HEK293 (cell line): ENCODE measurements at regions not wholly inside any gene's neighbourhood (a gene's known extent, or its start where the extent isn't known, plus 50 kb on each side); places are given as distances from the start of the nearest gene placed in this dataset.

Source experiments
- CTCF ChIA-PET: fragments of 350-600 bp; formaldehyde crosslinking; extraction: SDS; loops from one replicate; lab custom pipeline; 2021; ENCODE audit warnings: antibody characterized with exemption; lab: Yijun Ruan, JAX
- POLR2A ChIA-PET: fragments of 300-600 bp; formaldehyde crosslinking; extraction: SDS; loops from one replicate; lab custom pipeline; 2020; ENCODE audit warnings: antibody characterized with exemption, inconsistent platforms; lab: Yijun Ruan, JAX
- H3K27ac ChIP-seq: fragments of 200-500 bp; sonication (Bioruptor generic); 2 replicates; pipeline ENCODE4 v1.5.1; 2014; ENCODE audit warnings: low read depth, low read length, control low read depth, inconsistent platforms; ENCODE audit errors: extremely low read depth
- H3K36me3 ChIP-seq, 2 experiments: fragments of 200-500 bp in 1 of 2; sonication (Bioruptor generic) in 1 of 2; 1 replicate in 1 of 2; 2 replicates in 1 of 2; pipeline ENCODE4 v1.5.1; 2014 to 2017; ENCODE audit warnings: inconsistent platforms in 2 of 2, low read length in 2 of 2; ENCODE audit not compliant: control insufficient read depth in 2 of 2, insufficient read depth in 1 of 2
- H3K4me1 ChIP-seq: fragments of 200-500 bp; sonication (Bioruptor generic); 2 replicates; pipeline ENCODE4 v1.5.1; 2014; ENCODE audit warnings: mild to moderate bottlenecking, low read length, inconsistent platforms; ENCODE audit not compliant: control insufficient read depth, insufficient read depth
- H3K4me3 ChIP-seq: 2 replicates; pipeline ENCODE4 v1.5.1; 2011; ENCODE audit warnings: low read depth, mild to moderate bottlenecking, control low read depth, low read length, moderate library complexity
- H3K9me3 ChIP-seq: fragments of 200-500 bp; sonication (Bioruptor generic); 2 replicates; pipeline ENCODE4 v1.5.1; 2014; ENCODE audit warnings: low read depth, low read length, inconsistent platforms; ENCODE audit not compliant: control insufficient read depth, insufficient read depth
- HOXA7 ChIP-seq: sonication (generic); formaldehyde crosslinking; IDR thresholded peaks from 2 replicates; pipeline ENCODE4 v1.8.1; 2022; ENCODE audit warnings: missing genetic modification reagents, borderline replicate concordance
- OSR2 ChIP-seq: fragments of 450-650 bp; formaldehyde crosslinking; IDR thresholded peaks from 2 replicates; pipeline ENCODE4 v1.5.1; 2016; ENCODE audit warnings: missing biosample characterization, missing genetic modification characterization
- SCRT1 ChIP-seq: fragments of 450-650 bp; formaldehyde crosslinking; IDR thresholded peaks from 2 replicates; pipeline ENCODE4 v1.5.1; 2016; ENCODE audit warnings: missing biosample characterization, missing genetic modification characterization, borderline replicate concordance
- ZBTB7A ChIP-seq: fragments of 450-650 bp; formaldehyde crosslinking; IDR thresholded peaks from 2 replicates; pipeline ENCODE4 v1.5.1; 2016; ENCODE audit warnings: low read depth, missing biosample characterization, missing genetic modification characterization
- ZEB2 ChIP-seq: fragments of 450-650 bp; formaldehyde crosslinking; IDR thresholded peaks from 2 replicates; pipeline ENCODE4 v1.5.1; 2016; ENCODE audit warnings: missing biosample characterization, missing genetic modification characterization
- ZFP69B ChIP-seq: fragments of 450-650 bp; formaldehyde crosslinking; IDR thresholded peaks from 2 replicates; pipeline ENCODE4 v1.5.1; 2016; ENCODE audit warnings: missing biosample characterization, missing genetic modification characterization
- ZIC2 ChIP-seq: fragments of 450-650 bp; formaldehyde crosslinking; IDR thresholded peaks from 2 replicates; pipeline ENCODE4 v1.5.1; 2016; ENCODE audit warnings: missing biosample characterization, missing genetic modification characterization
- ZNF544 ChIP-seq: fragments of 450-650 bp; formaldehyde crosslinking; IDR thresholded peaks from 2 replicates; pipeline ENCODE4 v1.5.0; 2017; ENCODE audit warnings: missing biosample characterization, missing genetic modification characterization
- ZNF585B ChIP-seq: fragments of 450-650 bp; formaldehyde crosslinking; IDR thresholded peaks from 2 replicates; pipeline ENCODE4 v1.5.1; 2016; ENCODE audit warnings: missing biosample characterization, missing genetic modification characterization
- ZNF707 ChIP-seq: fragments of 450-650 bp; formaldehyde crosslinking; IDR thresholded peaks from 2 replicates; pipeline ENCODE4 v1.5.1; 2016; ENCODE audit warnings: missing biosample characterization, missing genetic modification characterization
- ZNF843 ChIP-seq: fragments of 450-650 bp; formaldehyde crosslinking; IDR thresholded peaks from 2 replicates; pipeline ENCODE4 v1.5.1; 2016; ENCODE audit warnings: missing biosample characterization, missing genetic modification characterization
- ZSCAN16 ChIP-seq: fragments of 450-650 bp; formaldehyde crosslinking; IDR thresholded peaks from 2 replicates; pipeline ENCODE4 v1.5.1; 2016; ENCODE audit warnings: missing biosample characterization, missing genetic modification characterization
- ZSCAN23 ChIP-seq: fragments of 450-650 bp; formaldehyde crosslinking; IDR thresholded peaks from 2 replicates; pipeline ENCODE4 v1.5.1; 2016; ENCODE audit warnings: missing biosample characterization, missing genetic modification characterization
- TF ChIP-seq, protein P1 (sequence below): fragments of 450-650 bp; formaldehyde crosslinking; IDR thresholded peaks from 2 replicates; pipeline ENCODE4 v1.5.1; 2016; ENCODE audit warnings: missing biosample characterization, missing genetic modification characterization
- TF ChIP-seq, protein P2 (sequence below): fragments of 450-650 bp; formaldehyde crosslinking; conservative IDR thresholded peaks from 2 replicates; pipeline ENCODE4 v1.5.1; 2016; ENCODE audit warnings: low read depth, missing biosample characterization, missing genetic modification characterization
- TF ChIP-seq, protein P3 (sequence below): fragments of 450-650 bp; formaldehyde crosslinking; IDR thresholded peaks from 2 replicates; pipeline ENCODE4 v1.5.1; 2016; ENCODE audit warnings: missing biosample characterization, missing genetic modification characterization

DNA sequence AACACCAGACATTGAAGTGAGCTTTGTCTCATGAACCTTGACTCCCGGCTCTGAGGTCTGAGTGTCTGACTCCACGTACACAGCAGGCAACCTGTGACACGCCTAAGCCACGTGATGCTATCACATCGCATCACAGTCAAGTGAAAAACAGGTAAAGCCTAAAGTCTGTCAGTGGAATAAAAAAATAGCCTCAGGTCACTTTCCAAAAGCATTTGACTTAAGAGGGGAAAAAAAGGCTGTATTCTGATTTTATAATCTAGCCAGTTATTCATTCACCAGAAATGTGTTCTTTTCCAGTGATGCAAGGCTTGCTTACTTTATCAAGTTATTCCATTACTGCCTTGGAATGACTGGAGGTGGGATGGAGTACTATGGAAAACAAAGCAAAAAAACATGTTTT, 163.2 kb upstream of the HMCN1 start (continued):
- TF ChIP-seq, protein P1, sequence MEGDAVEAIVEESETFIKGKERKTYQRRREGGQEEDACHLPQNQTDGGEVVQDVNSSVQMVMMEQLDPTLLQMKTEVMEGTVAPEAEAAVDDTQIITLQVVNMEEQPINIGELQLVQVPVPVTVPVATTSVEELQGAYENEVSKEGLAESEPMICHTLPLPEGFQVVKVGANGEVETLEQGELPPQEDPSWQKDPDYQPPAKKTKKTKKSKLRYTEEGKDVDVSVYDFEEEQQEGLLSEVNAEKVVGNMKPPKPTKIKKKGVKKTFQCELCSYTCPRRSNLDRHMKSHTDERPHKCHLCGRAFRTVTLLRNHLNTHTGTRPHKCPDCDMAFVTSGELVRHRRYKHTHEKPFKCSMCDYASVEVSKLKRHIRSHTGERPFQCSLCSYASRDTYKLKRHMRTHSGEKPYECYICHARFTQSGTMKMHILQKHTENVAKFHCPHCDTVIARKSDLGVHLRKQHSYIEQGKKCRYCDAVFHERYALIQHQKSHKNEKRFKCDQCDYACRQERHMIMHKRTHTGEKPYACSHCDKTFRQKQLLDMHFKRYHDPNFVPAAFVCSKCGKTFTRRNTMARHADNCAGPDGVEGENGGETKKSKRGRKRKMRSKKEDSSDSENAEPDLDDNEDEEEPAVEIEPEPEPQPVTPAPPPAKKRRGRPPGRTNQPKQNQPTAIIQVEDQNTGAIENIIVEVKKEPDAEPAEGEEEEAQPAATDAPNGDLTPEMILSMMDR (tag by site-specific recombination), result no peak

DNA sequence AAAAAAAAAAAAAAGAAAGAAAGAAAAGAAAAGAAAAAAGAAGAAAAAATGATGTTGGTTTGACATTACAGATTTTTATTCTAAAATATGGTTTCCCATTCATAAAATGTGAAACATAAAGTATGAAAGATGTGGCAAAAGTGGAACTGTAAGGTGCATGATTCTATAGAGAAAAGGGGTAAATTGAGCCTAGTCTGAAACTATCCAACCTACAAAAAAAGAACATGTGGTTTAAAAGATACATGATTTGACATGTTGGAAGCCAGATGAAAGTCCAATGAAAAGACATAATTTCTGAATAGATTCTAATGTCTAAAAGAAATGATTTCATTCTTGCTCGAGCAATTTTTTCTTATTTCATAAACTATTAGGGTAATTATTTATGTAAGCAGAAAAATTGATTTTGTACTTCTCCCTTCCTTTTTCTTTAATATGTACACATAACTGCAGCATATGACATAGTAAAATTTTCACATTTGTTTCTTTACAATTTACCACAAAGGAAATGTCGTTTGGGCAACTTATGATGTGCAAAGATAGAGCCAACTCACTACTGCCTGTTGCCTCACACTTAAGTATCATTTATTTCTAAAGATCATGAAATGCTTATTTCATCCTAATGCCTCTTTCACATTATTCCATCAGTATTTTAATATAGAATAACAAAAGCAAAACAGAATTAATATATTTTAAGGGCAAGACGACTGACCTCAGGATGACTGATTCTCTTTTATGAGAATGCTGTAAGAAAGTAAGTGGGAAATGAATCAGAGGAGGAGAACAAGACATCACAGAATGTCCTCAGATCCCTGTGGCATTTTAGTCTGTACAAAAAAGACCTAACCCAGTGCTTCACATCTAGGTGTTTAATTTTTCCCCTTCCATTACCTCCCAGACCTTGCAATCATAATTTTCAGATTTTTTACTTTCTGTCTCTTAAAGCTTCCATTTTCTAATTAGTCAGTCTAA, 165.8 kb upstream of the HMCN1 start:
- no peaks in the 10 kb centered on the region for H3K36me3 ChIP-seq
- no peak for TF ChIP-seq ZNF707 (tag by site-specific recombination)
- no peak overlapping the region for H3K4me3 ChIP-seq
- peaks cover 10% of the 10 kb centered on the region; the same call in 1 of the 2 replicates for H3K4me1 ChIP-seq
- POLR2A ChIA-PET, result interaction anchor here (1.2 kb wide), 1 partner anchor 252 kb away, joined by 4 read pairs; the partner anchor contains the start of gene IVNS1ABP
- CTCF ChIA-PET, result no interaction called here
- H3K9me3 ChIP-seq, result no peaks in the 10 kb centered on the region
- H3K27ac ChIP-seq, result no peak overlapping the region

DNA sequence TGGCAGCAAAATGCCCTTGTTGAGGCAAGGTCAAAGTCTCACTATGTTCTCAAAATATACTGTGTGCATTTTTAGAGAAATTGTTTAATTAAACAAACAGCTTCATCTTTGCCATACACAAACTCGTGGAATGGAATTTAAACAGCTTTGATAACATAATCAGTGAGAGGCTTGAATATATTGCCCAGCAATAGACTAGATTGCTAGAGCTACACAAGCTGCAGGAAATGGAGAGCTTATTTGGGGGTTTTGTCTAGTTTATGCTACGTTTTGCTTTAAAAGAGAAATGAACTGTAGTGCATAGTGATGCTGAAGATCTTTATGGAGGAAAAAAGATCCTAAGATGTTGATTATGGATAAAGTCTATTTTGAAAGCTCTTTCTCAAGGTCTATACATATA, 166.8 kb upstream of the HMCN1 start:
- H3K9me3 ChIP-seq, result no peaks in the 10 kb centered on the region
- TF ChIP-seq ZBTB7A (tag by site-specific recombination) (no peak), OSR2 (tag by site-specific recombination) (no peak), ZNF843 (tag by site-specific recombination) (no peak)
- POLR2A ChIA-PET, result interaction anchor here (1.2 kb wide), 1 partner anchor 251 kb away, joined by 4 read pairs; the partner anchor contains the start of gene IVNS1ABP
- CTCF ChIA-PET, result interaction anchor here (0.8 kb wide), 1 partner anchor 27 kb away, joined by 3 read pairs; no protein-coding TSS in a partner anchor
- no peak overlapping the region for H3K4me3 ChIP-seq
- H3K36me3 ChIP-seq, result no peaks in the 10 kb centered on the region
- H3K27ac ChIP-seq, result no peak overlapping the region
- peaks cover 10% of the 10 kb centered on the region; the same call in 1 of the 2 replicates for H3K4me1 ChIP-seq

DNA sequence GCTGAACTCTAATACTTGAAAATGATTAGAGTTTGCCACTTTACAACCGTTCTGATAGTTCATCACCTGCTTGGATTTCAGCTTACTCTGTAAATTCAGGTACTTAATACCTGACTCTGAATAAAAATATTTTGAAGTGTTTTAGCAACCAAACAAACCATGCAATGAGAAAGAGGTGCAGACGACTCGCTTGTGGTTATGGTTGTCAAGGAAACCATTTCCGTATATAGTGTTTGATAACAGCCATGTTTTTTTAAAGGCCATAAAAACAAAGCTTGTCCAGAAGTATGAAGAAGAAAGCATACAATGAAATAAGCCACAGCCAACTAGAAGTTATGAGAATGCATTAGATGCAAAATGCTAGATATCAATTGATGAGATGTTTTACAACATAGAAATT, 167.2 kb upstream of the HMCN1 start:
- H3K27ac ChIP-seq, result no peak overlapping the region
- TF ChIP-seq ZNF544 (tag by site-specific recombination), result no peak
- no peak for TF ChIP-seq ZFP69B (tag by site-specific recombination)
- TF ChIP-seq ZNF585B (tag by site-specific recombination), result no peak
- TF ChIP-seq, protein P2, sequence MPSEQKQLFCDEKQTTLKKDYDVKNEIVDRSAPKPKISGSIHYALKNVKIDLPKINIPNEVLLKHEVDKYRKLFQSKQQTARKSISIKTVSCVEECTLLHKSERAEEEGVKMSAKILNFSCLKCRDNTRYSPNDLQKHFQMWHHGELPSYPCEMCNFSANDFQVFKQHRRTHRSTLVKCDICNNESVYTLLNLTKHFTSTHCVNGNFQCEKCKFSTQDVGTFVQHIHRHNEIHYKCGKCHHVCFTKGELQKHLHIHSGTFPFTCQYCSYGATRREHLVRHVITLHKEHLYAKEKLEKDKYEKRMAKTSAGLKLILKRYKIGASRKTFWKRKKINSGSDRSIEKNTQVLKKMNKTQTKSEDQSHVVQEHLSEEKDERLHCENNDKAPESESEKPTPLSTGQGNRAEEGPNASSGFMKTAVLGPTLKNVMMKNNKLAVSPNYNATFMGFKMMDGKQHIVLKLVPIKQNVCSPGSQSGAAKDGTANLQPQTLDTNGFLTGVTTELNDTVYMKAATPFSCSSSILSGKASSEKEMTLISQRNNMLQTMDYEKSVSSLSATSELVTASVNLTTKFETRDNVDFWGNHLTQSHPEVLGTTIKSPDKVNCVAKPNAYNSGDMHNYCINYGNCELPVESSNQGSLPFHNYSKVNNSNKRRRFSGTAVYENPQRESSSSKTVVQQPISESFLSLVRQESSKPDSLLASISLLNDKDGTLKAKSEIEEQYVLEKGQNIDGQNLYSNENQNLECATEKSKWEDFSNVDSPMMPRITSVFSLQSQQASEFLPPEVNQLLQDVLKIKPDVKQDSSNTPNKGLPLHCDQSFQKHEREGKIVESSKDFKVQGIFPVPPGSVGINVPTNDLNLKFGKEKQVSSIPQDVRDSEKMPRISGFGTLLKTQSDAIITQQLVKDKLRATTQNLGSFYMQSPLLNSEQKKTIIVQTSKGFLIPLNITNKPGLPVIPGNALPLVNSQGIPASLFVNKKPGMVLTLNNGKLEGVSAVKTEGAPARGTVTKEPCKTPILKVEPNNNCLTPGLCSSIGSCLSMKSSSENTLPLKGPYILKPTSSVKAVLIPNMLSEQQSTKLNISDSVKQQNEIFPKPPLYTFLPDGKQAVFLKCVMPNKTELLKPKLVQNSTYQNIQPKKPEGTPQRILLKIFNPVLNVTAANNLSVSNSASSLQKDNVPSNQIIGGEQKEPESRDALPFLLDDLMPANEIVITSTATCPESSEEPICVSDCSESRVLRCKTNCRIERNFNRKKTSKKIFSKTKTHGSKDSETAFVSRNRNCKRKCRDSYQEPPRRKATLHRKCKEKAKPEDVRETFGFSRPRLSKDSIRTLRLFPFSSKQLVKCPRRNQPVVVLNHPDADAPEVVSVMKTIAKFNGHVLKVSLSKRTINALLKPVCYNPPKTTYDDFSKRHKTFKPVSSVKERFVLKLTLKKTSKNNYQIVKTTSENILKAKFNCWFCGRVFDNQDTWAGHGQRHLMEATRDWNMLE (tag by site-specific recombination), result no peak
- no peak for TF ChIP-seq ZSCAN16
- TF ChIP-seq SCRT1 (tag by site-specific recombination), result no peak
- TF ChIP-seq ZEB2 (tag by site-specific recombination), result no peak
- no peak for TF ChIP-seq HOXA7 (CRISPR knock-in tag)
- TF ChIP-seq ZSCAN23 (tag by site-specific recombination), result no peak
- TF ChIP-seq ZIC2 (tag by site-specific recombination), result no peak
- TF ChIP-seq, protein P3, sequence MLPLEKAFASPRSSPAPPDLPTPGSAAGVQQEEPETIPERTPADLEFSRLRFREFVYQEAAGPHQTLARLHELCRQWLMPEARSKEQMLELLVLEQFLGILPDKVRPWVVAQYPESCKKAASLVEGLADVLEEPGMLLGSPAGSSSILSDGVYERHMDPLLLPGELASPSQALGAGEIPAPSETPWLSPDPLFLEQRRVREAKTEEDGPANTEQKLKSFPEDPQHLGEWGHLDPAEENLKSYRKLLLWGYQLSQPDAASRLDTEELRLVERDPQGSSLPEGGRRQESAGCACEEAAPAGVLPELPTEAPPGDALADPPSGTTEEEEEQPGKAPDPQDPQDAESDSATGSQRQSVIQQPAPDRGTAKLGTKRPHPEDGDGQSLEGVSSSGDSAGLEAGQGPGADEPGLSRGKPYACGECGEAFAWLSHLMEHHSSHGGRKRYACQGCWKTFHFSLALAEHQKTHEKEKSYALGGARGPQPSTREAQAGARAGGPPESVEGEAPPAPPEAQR (tag by site-specific recombination), result no peak
- no peak for TF ChIP-seq OSR2 (tag by site-specific recombination)
- no peak overlapping the region for H3K4me3 ChIP-seq
- POLR2A ChIA-PET, result interaction anchor here (1.2 kb wide), 1 partner anchor 250 kb away, joined by 4 read pairs; the partner anchor contains the start of gene IVNS1ABP
- CTCF ChIA-PET, result interaction anchor here (0.7 to 0.8 kb wide), 3 partner anchors 28 to 382 kb away, joined by 3 to 5 read pairs (median 3); partner anchors contain the start of gene IVNS1ABP
- no peaks in the 10 kb centered on the region for H3K36me3 ChIP-seq
- no peaks in the 10 kb centered on the region for H3K9me3 ChIP-seq
- peaks cover 10% of the 10 kb centered on the region; the same call in 1 of the 2 replicates for H3K4me1 ChIP-seq
